ENCODE measurements at regions not wholly inside any gene's neighbourhood (a gene's known extent, or its start where the extent isn't known, plus 50 kb on each side); places are given as distances from the start of the nearest gene placed in this dataset.
A peak's percentile ranks its signal among the peaks of the same experiment; 100 is the strongest.

GRCh38 chr14:106203438-106203837, 677.1 kb downstream of the TMEM121 start:
- DNase-seq = no peak

GRCh38 chr14:106204063-106204462, 677.7 kb downstream of the TMEM121 start:
- DNase-seq (no peak), ATAC-seq (no peak)
- Histone ChIP-seq H3K27me3 (ENCODE audit: low read depth) (peaks cover 4% of the 10 kb centered on the region), H3K9me3 (no peaks in the 10 kb centered on the region), H3K27ac (no peak overlapping the region), H3K4me1 (no peaks in the 10 kb centered on the region), H3K4me3 (no peak overlapping the region), H3K36me3 (no peaks in the 10 kb centered on the region)
- intact Hi-C loops (cut with DNase I) = no loop called here
- no peak for TF ChIP-seq CTCF (IDR thresholded peaks at IDR 0.05)

More at GRCh38 chr14:106203438-106203837, 677.1 kb downstream of the TMEM121 start:
- no peak for TF ChIP-seq CTCF (IDR thresholded peaks at IDR 0.05)
- Histone ChIP-seq H3K36me3 (no peaks in the 10 kb centered on the region), H3K4me1 (no peaks in the 10 kb centered on the region), H3K4me3 (no peak overlapping the region), H3K9me3 (no peaks in the 10 kb centered on the region), H3K27ac (no peak overlapping the region), H3K27me3 (ENCODE audit: low read depth) (peaks cover 4% of the 10 kb centered on the region)
- ATAC-seq = no peak
- intact Hi-C loops (cut with DNase I) = no loop called here

- H3K36me3 ChIP-seq = no peaks in the 10 kb centered on the region
- no peak overlapping the region for H3K27ac ChIP-seq
- TF ChIP-seq CTCF (IDR thresholded peaks at IDR 0.05) = no peak
- H3K27me3 ChIP-seq (ENCODE audit: low read depth) = no peaks in the 10 kb centered on the region
- intact Hi-C loops (cut with DNase I) = no loop called here
- H3K4me3 ChIP-seq = no peak overlapping the region
- no peak for ATAC-seq
- no peaks in the 10 kb centered on the region for H3K9me3 ChIP-seq
- H3K4me1 ChIP-seq = no peaks in the 10 kb centered on the region
- no peak for DNase-seq
Observed at GRCh38 chr14:106207316-106207715, 680.9 kb downstream of the TMEM121 start.

GRCh38 chr14:106208794-106209193, 682.4 kb downstream of the TMEM121 start:
- H3K36me3 ChIP-seq = no peaks in the 10 kb centered on the region
- DNase-seq (no peak), ATAC-seq (no peak)
- intact Hi-C loops (cut with DNase I) = no loop called here
- H3K4me1 ChIP-seq = no peaks in the 10 kb centered on the region
- H3K9me3 ChIP-seq = no peaks in the 10 kb centered on the region
- H3K27me3 ChIP-seq (ENCODE audit: low read depth) = no peaks in the 10 kb centered on the region
- H3K27ac ChIP-seq = no peak overlapping the region
- H3K4me3 ChIP-seq = no peak overlapping the region
- no peak for TF ChIP-seq CTCF (IDR thresholded peaks at IDR 0.05)

GRCh38 chr14:106209755-106210154, 683.4 kb downstream of the TMEM121 start:
- H3K27ac ChIP-seq = no peak overlapping the region
- H3K36me3 ChIP-seq = no peaks in the 10 kb centered on the region
- H3K4me1 ChIP-seq = no peaks in the 10 kb centered on the region
- DNase-seq (no peak), ATAC-seq (peak in 1 of 2 donors; percentile 14)
- no peak overlapping the region for H3K4me3 ChIP-seq
- H3K27me3 ChIP-seq (ENCODE audit: low read depth) = no peaks in the 10 kb centered on the region
- H3K9me3 ChIP-seq = no peaks in the 10 kb centered on the region
- intact Hi-C loops (cut with DNase I) = no loop called here
- TF ChIP-seq CTCF (IDR thresholded peaks at IDR 0.05) = no peak

- DNase-seq (no peak), ATAC-seq (peak in 1 of 2 donors; percentile 38)
- H3K27ac ChIP-seq = no peak overlapping the region
- no peaks in the 10 kb centered on the region for H3K9me3 ChIP-seq
- TF ChIP-seq CTCF (IDR thresholded peaks at IDR 0.05) = no peak
- intact Hi-C loops (cut with DNase I) = no loop called here
- H3K27me3 ChIP-seq (ENCODE audit: low read depth) = no peaks in the 10 kb centered on the region
- no peak overlapping the region for H3K4me3 ChIP-seq
- no peaks in the 10 kb centered on the region for H3K36me3 ChIP-seq
- no peaks in the 10 kb centered on the region for H3K4me1 ChIP-seq
Observed at GRCh38 chr14:106210650-106211049, 684.3 kb downstream of the TMEM121 start.

Measured in lower lobe of right lung (tissue), 2 donors.